ENCODE measurements at regions not wholly inside any gene's neighbourhood (a gene's known extent, or its start where the extent isn't known, plus 50 kb on each side); places are given as distances from the start of the nearest gene placed in this dataset.

DNA sequence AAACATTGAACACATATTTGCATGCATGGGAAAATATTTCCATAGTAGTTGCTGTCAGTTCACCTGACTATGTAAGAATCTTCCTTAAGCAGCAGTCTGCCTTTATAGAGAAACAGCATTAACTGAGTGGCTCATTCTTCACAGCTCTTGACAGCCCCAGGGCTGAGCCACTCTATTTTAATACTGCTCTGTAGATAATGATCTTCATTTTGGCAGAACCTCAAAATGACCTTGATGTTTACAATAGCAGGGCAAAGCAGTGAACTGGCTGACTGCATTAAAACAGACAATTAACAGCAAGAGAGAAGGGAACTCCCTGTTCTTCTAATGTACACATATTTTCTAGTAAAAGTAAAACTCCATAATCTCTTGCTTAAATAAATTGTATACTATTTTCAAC lies 580.6 kb upstream of the SOX11 start:
- DNase-seq, result no peak

GRCh38 chr2:5119046-5119445 lies 573.1 kb upstream of the SOX11 start:
- DNase-seq, result no peak

- DNase-seq, result no peak
Observed at GRCh38 chr2:5121121-5121520, 571.1 kb upstream of the SOX11 start.

DNA sequence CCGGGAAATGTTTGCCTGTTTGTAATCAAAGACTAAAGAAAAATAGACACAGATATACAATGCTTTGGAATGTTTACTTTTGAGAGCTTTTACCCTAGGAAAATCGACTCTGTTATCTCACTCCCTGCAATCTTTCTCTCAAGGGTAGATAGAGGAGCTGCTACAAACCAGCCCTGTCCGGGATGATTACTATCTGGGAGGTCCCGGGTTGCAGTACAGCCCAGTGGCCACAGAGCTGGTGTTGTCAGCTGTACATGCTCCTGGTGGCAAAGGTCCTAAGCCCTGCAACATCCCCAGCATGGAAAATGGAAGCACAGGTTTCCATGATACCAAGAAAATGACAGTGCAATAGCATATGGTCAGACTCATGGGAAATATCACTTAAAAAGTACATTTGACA lies 570.5 kb upstream of the SOX11 start:
- no peak for DNase-seq

DNA sequence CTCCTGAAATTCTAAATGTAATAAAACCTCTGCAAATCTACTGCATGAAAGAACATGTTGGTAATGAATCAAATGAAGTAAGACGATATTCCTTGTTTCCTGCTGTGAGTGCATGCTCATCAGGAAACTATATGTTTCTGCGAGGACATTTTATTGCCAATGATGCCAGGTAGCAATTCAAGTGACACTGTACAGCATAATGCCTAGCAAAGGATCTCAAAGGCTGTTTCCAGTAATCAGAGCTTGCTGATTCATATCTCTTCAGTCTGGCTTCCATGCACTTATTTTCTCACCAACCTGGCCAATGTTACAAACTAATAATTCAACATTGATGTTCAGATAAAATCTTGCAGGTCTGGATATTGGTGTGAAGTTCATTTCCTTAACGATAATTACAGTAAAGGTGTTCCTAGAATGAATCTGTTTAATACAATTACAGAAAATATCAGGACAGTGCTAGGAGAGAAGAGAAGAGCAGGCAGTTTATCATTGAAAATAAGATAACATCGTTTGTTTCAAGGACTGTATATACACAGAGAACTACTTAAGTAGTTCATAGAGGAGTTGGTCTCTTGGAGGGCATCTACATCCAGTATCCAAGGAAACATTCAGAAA lies 568.5 kb upstream of the SOX11 start:
- DNase-seq, result no peak

- no peak for DNase-seq
Observed at GRCh38 chr2:5125017-5125730, 567.0 kb upstream of the SOX11 start.

DNA sequence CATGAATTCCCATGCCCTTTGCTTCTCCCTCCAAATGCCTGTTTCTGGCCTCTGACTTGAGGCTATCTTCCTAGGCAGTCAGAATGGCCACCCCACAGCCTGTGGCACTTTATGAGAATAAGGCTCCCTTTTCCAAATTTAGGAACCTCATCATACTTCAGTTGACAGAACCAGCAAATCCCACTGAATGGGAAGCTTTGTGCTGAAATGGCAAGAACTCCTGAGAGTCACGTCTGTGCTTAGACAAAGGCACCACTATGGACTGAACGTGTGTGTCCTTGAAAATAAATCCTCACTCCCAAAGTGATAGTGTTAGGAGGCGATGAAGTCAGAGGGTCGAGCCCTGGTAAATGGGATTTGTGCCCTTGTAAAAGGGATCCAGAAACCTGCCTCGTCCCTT lies 559.9 kb upstream of the SOX11 start:
- DNase-seq, result no peak

GRCh38 chr2:5140347-5140746 lies 551.8 kb upstream of the SOX11 start:
- DNase-seq, result no peak

DNA sequence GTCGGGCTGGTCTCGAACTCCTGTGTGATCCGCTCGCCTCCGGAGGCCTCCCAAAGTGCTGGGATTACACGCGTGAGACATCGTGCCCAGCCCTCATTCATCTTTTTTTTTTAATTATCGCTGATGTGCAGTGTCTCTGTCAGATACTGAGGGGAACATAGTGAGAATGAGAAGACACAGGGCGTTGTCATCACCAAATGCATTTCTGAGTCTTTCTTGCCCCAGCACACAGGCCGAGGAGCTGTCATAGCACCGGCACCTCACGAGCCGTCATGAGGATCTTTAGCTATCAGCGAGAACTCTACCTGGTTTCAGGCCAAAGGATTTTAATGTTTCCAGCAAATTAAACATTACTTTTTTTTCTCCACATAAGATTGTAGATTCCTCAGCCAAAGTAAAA lies 548.0 kb upstream of the SOX11 start:
- DNase-seq, result no peak

- DNase-seq, result no peak
Observed at GRCh38 chr2:5145053-5145452, 547.1 kb upstream of the SOX11 start.

GRCh38 chr2:5145801-5146200 lies 546.4 kb upstream of the SOX11 start:
- DNase-seq, result no peak

- DNase-seq, result no peak
Observed at GRCh38 chr2:5148392-5149085, 543.6 kb upstream of the SOX11 start.

GRCh38 chr2:5150871-5151270 lies 541.3 kb upstream of the SOX11 start:
- no peak for DNase-seq

- DNase-seq, result no peak
Observed at GRCh38 chr2:5164776-5165525, 527.2 kb upstream of the SOX11 start.

DNA sequence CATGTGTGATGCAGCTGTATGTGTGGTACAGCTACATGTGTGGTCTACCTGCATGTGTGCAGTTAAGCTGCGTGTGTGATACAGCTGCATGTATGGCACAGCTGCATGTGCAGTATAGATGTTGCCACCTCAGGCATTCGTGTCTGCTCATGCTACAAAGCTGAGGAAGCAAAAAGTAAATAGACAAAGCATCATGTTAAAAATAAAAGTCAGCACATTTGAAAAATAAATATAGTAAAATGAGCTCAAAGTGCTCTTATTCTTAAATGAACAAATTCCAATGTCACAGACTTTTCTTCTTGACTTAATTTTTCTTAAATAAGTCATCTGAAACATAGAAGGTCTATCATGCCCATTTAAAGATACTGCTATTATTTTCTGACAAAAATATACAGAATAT lies 519.3 kb upstream of the SOX11 start:
- DNase-seq, result no peak

GRCh38 chr2:5173876-5174535 lies 518.2 kb upstream of the SOX11 start:
- no peak for DNase-seq

GRCh38 chr2:5175231-5175630 lies 517.0 kb upstream of the SOX11 start:
- no peak for DNase-seq

DNA sequence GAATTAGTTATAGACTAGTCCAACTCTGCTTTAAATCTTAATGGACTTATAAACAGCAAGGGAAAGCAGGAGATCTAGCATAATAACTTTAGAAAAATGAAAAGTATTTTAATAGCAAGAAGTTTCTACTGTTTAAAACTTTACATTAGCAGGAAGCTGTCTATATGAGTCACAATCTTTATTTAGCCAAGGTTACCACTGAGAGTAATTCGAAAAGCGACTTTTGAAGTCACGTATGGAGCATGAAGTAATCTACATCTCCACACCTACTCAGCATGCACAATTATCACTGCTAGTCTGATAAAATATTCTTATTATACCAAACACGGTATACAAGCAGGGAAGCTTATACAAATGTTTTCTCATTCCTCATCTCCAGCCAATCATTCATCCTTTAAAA lies 515.4 kb upstream of the SOX11 start:
- no peak for DNase-seq

DNA sequence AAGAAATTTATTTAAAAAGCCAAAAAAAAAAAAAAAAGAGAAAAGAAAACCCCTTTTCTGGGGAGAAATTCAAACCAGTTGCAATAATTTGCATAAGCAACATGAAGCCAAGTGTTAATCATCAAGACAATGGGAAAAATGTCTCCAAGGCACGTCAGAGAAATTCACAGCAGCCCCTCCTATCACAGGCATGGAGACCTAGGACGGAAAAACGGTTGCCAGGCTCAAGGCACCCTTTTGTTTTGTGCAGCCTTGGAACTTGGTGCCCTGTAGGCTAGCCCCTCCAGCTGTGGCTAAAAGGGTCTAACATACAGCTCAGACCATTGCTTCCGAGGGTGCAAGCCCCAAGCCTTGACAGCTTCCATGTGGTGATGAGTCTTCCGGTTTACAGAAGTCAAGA lies 509.2 kb upstream of the SOX11 start:
- DNase-seq, result no peak

DNA sequence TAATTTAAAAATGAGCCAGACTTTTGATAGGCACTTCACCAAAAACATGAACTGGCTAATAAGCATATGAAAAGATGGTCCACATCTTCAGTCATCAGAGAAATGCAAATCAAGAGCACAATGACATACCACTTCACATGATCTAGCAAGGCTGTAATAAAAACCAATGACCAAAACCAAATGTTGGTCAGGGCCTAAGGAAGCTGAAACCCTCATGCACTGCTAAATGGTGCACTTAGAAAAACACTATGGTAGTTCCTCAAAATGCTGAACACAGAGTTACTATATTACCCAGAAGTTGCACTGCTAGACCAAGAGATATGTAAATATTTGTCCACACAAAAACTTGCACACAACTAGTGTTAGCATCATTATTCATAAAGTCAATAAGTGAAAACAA lies 504.9 kb upstream of the SOX11 start:
- no peak for DNase-seq

GRCh38 chr2:5188636-5189035 lies 503.5 kb upstream of the SOX11 start:
- DNase-seq, result no peak

DNA sequence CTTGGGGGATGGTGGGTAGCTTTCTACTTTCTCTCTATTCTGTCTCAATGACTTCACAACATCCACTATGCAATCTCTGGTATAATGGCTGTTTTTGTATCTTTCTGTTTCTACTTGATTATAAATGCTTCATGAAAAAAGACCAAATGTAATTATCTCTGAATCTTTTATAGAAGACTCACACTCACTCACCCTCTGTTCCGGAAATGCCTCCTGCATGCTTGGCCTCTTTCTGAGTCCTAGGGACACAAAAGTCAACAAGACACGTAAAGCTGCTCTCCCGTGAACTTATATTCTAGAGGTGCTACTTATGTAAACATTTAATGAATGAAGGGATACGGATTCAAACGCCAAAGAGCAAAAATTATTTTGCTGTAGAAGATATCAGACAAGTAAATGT lies 502.2 kb upstream of the SOX11 start:
- DNase-seq, result no peak

GRCh38 chr2:5195636-5196035 lies 496.5 kb upstream of the SOX11 start:
- DNase-seq, result no peak
